Duodenal mucosa (tissue), 2 donors: ENCODE measurements at regions not wholly inside any gene's neighbourhood (a gene's known extent, or its start where the extent isn't known, plus 50 kb on each side); places are given as distances from the start of the nearest gene placed in this dataset.

Experiments
- H3K27ac ChIP-seq: one replicate; pipeline ENCODE4 v1.7.0; 2013; ENCODE audit warnings: low read depth, low read length
- H3K27me3 ChIP-seq, 2 donors: one replicate each; pipeline ENCODE4 v1.7.0; 2013; ENCODE audit warnings: low read length in 2 of 2, control low read depth in 1 of 2; ENCODE audit not compliant: insufficient read depth in 2 of 2, control insufficient read depth in 1 of 2
- H3K36me3 ChIP-seq, 2 donors: one replicate each; pipeline ENCODE4 v1.7.0; 2013; ENCODE audit warnings: low read length in 2 of 2, control low read depth in 1 of 2; ENCODE audit not compliant: insufficient read depth in 2 of 2, control insufficient read depth in 1 of 2
- H3K4me1 ChIP-seq, 2 donors: one replicate each; pipeline ENCODE4 v1.7.0; 2013; ENCODE audit warnings: low read length in 2 of 2, control low read depth in 1 of 2; ENCODE audit not compliant: insufficient read depth in 2 of 2, control insufficient read depth in 1 of 2
- H3K4me3 ChIP-seq, 2 donors: one replicate each; pipeline ENCODE4 v1.7.0; 2013; ENCODE audit warnings: low read length in 2 of 2, low read depth in 1 of 2
- H3K9ac ChIP-seq, 2 donors: one replicate each; pipeline ENCODE4 v1.7.0; 2013; ENCODE audit warnings: low read length in 2 of 2, low read depth in 1 of 2
- H3K9me3 ChIP-seq, 2 donors: one replicate each; pipeline ENCODE4 v1.7.0; 2013; ENCODE audit warnings: low read length in 2 of 2, control low read depth in 1 of 2; ENCODE audit not compliant: control insufficient read depth in 1 of 2

GRCh38 chr14:106823552-106823951, 1297.2 kb downstream of the TMEM121 start:
- Histone ChIP-seq H3K4me3 (no peak overlapping the region), H3K9me3 (no peaks in the 10 kb centered on the region), H3K36me3 (no peaks in the 10 kb centered on the region), H3K4me1 (no peaks in the 10 kb centered on the region), H3K27me3 (no peaks in the 10 kb centered on the region), H3K27ac (no peak overlapping the region), H3K9ac (no peak overlapping the region)

GRCh38 chr14:106826833-106827369, 1300.5 kb downstream of the TMEM121 start:
- Histone ChIP-seq H3K27me3 (no peaks in the 10 kb centered on the region), H3K9me3 (no peaks in the 10 kb centered on the region), H3K36me3 (no peaks in the 10 kb centered on the region)

GRCh38 chr14:106831322-106831720, 1304.9 kb downstream of the TMEM121 start:
- Histone ChIP-seq H3K4me3 (no peak overlapping the region), H3K4me1 (no peaks in the 10 kb centered on the region), H3K27ac (no peak overlapping the region), H3K36me3 (no peaks in the 10 kb centered on the region), H3K9ac (no peak overlapping the region), H3K27me3 (no peaks in the 10 kb centered on the region), H3K9me3 (no peaks in the 10 kb centered on the region)

More at GRCh38 chr14:106826833-106827369, 1300.5 kb downstream of the TMEM121 start:
- Histone ChIP-seq H3K4me1 (no peaks in the 10 kb centered on the region), H3K9ac (no peak overlapping the region), H3K27ac (no peak overlapping the region), H3K4me3 (no peak overlapping the region)

GRCh38 chr14:106837870-106838269, 1311.5 kb downstream of the TMEM121 start:
- Histone ChIP-seq H3K4me3 (no peak overlapping the region), H3K27me3 (no peaks in the 10 kb centered on the region), H3K9me3 (no peaks in the 10 kb centered on the region), H3K27ac (no peak overlapping the region), H3K4me1 (peaks cover 2 to 3% of the 10 kb centered on the region in 2 donors), H3K36me3 (peaks cover 0 to 7% of the 10 kb centered on the region in 2 donors), H3K9ac (no peak overlapping the region)

GRCh38 chr14:106838991-106839769, 1312.8 kb downstream of the TMEM121 start:
- no peak overlapping the region for H3K9ac ChIP-seq
- peaks cover 13% of the 10 kb centered on the region in 2 donors for H3K4me1 ChIP-seq
- peaks cover 0 to 7% of the 10 kb centered on the region in 2 donors for H3K36me3 ChIP-seq
- H3K9me3 ChIP-seq: no peaks in the 10 kb centered on the region
- no peak overlapping the region for H3K27ac ChIP-seq
- H3K27me3 ChIP-seq: no peaks in the 10 kb centered on the region
- H3K4me3 ChIP-seq: no peak overlapping the region

GRCh38 chr14:106840258-106840657, 1313.9 kb downstream of the TMEM121 start:
- no peak overlapping the region for H3K4me3 ChIP-seq
- H3K9ac ChIP-seq: no peak overlapping the region
- H3K36me3 ChIP-seq: peaks cover 0 to 7% of the 10 kb centered on the region in 2 donors
- H3K4me1 ChIP-seq: peaks cover 13 to 16% of the 10 kb centered on the region in 2 donors
- H3K27ac ChIP-seq: no peak overlapping the region
- no peaks in the 10 kb centered on the region for H3K27me3 ChIP-seq
- H3K9me3 ChIP-seq: no peaks in the 10 kb centered on the region

- no peak overlapping the region for H3K27ac ChIP-seq
- H3K27me3 ChIP-seq: no peaks in the 10 kb centered on the region
- H3K4me1 ChIP-seq: peaks cover 13 to 16% of the 10 kb centered on the region in 2 donors
- no peak overlapping the region for H3K4me3 ChIP-seq
- no peak overlapping the region for H3K9ac ChIP-seq
- peaks cover 0 to 7% of the 10 kb centered on the region in 2 donors for H3K36me3 ChIP-seq
- H3K9me3 ChIP-seq: no peaks in the 10 kb centered on the region
These were observed 1314.6 kb downstream of the TMEM121 start for GRCh38 chr14:106840991-106841390.

- H3K36me3 ChIP-seq: peaks cover 0 to 7% of the 10 kb centered on the region in 2 donors
- no peaks in the 10 kb centered on the region for H3K9me3 ChIP-seq
- H3K4me3 ChIP-seq: no peak overlapping the region
- H3K4me1 ChIP-seq: peaks cover 13 to 16% of the 10 kb centered on the region in 2 donors
- H3K27ac ChIP-seq: no peak overlapping the region
- H3K9ac ChIP-seq: no peak overlapping the region
- H3K27me3 ChIP-seq: no peaks in the 10 kb centered on the region
These were observed 1315.3 kb downstream of the TMEM121 start for GRCh38 chr14:106841701-106842100.

- H3K9ac ChIP-seq: no peak overlapping the region
- no peak overlapping the region for H3K27ac ChIP-seq
- no peak overlapping the region for H3K4me3 ChIP-seq
- peaks cover 0 to 7% of the 10 kb centered on the region in 2 donors for H3K36me3 ChIP-seq
- peaks cover 13 to 16% of the 10 kb centered on the region in 2 donors for H3K4me1 ChIP-seq
- no peaks in the 10 kb centered on the region for H3K27me3 ChIP-seq
- no peaks in the 10 kb centered on the region for H3K9me3 ChIP-seq
These were observed 1316.3 kb downstream of the TMEM121 start for GRCh38 chr14:106842687-106843086.

GRCh38 chr14:106843386-106843785, 1317.0 kb downstream of the TMEM121 start:
- Histone ChIP-seq H3K9me3 (no peaks in the 10 kb centered on the region), H3K27me3 (no peaks in the 10 kb centered on the region), H3K36me3 (peaks cover 0 to 6% of the 10 kb centered on the region in 2 donors), H3K4me1 (peaks cover 16 to 18% of the 10 kb centered on the region in 2 donors), H3K27ac (peak overlapping the region; percentile 91), H3K4me3 (peak overlapping the region; percentile 72 to 78), H3K9ac (peak overlapping the region; percentile 76 to 78)
